AG10803 (cell line): ENCODE measurements at regions not wholly inside any gene's neighbourhood (a gene's known extent, or its start where the extent isn't known, plus 50 kb on each side); places are given as distances from the start of the nearest gene placed in this dataset.

Source experiments
- DNase-seq: peaks from one replicate; pipeline ENCODE4 v3.0.0; 2010; ENCODE audit warnings: low read depth
- H3K4me3 ChIP-seq: 2 replicates; pipeline ENCODE4 v1.5.1; 2011; ENCODE audit warnings: mild to moderate bottlenecking, low read length, control low read depth
- CTCF ChIP-seq: conservative IDR thresholded peaks from 2 replicates; pipeline ENCODE4 v1.5.1; 2011; ENCODE audit warnings: mild to moderate bottlenecking, low read length, control low read depth, inconsistent platforms

- H3K4me3 ChIP-seq = no peak overlapping the region
- no peak for DNase-seq
- no peak for TF ChIP-seq CTCF
Measured at GRCh38 chr9:90092508-90092907, 487.7 kb downstream of the GADD45G start.

GRCh38 chr9:90095682-90096081 lies 490.9 kb downstream of the GADD45G start:
- TF ChIP-seq CTCF = no peak
- DNase-seq = no peak
- H3K4me3 ChIP-seq = no peak overlapping the region

GRCh38 chr9:90097237-90097636 lies 492.4 kb downstream of the GADD45G start:
- no peak for TF ChIP-seq CTCF
- no peak overlapping the region for H3K4me3 ChIP-seq
- DNase-seq = no peak

GRCh38 chr9:90098408-90098807 lies 493.6 kb downstream of the GADD45G start:
- no peak for DNase-seq
- H3K4me3 ChIP-seq = no peak overlapping the region

GRCh38 chr9:90099262-90099963 lies 494.6 kb downstream of the GADD45G start:
- TF ChIP-seq CTCF = peak; percentile 50
- H3K4me3 ChIP-seq = no peak overlapping the region
- DNase-seq = peak; percentile 17

More at GRCh38 chr9:90098408-90098807, 493.6 kb downstream of the GADD45G start:
- TF ChIP-seq CTCF = no peak

- peak; percentile 26 for TF ChIP-seq CTCF
- peak; percentile 21 for DNase-seq
Measured at GRCh38 chr9:90100014-90100413, 495.2 kb downstream of the GADD45G start.

GRCh38 chr9:90102292-90102901 lies 497.6 kb downstream of the GADD45G start:
- TF ChIP-seq CTCF = peak; percentile 82
- DNase-seq = peak; percentile 83
- H3K4me3 ChIP-seq = no peak overlapping the region

More at GRCh38 chr9:90100014-90100413, 495.2 kb downstream of the GADD45G start:
- no peak overlapping the region for H3K4me3 ChIP-seq
